Natural killer cell (primary cell): ENCODE measurements at regions not wholly inside any gene's neighbourhood (a gene's known extent, or its start where the extent isn't known, plus 50 kb on each side); places are given as distances from the start of the nearest gene placed in this dataset.

Experiments used
- ATAC-seq, 3 donors: fragments of 150-1000 bp in 2 of 3; fragments of 200-7000 bp in 1 of 3; cut with Tn5 transposase; 1 replicate in 1 of 3; 2 replicates in 2 of 3; pipeline ENCODE4 v1.10.0; 2021; ENCODE audit warnings: mild to moderate bottlenecking in 2 of 3, moderate library complexity in 2 of 3
- DNase-seq, 2 donors: peaks; one replicate each; pipeline versions ENCODE4 v3.0.0 to v3.0.0-alpha.2; 2013 to 2021; ENCODE audit warnings: mixed read lengths in 1 of 2
- H3K27ac ChIP-seq: one replicate; pipeline ENCODE4 v1.5.1; 2013; ENCODE audit warnings: mild to moderate bottlenecking, low read length
- H3K27me3 ChIP-seq: one replicate; pipeline ENCODE4 v1.6.1; 2013; ENCODE audit warnings: low read length; ENCODE audit not compliant: control insufficient read depth, insufficient read depth
- H3K36me3 ChIP-seq: one replicate; pipeline ENCODE4 v1.6.1; 2013; ENCODE audit warnings: low read length; ENCODE audit not compliant: control insufficient read depth, insufficient read depth
- H3K4me1 ChIP-seq: one replicate; pipeline ENCODE4 v1.6.1; 2013; ENCODE audit warnings: low read length; ENCODE audit not compliant: control insufficient read depth, insufficient read depth
- H3K4me3 ChIP-seq: one replicate; pipeline ENCODE4 v1.5.1; 2013; ENCODE audit warnings: low read length
- H3K9me3 ChIP-seq: one replicate; pipeline ENCODE4 v1.6.1; 2013; ENCODE audit warnings: low read length; ENCODE audit not compliant: control insufficient read depth, insufficient read depth
- H3K27ac Mint-ChIP-seq, 2 donors: one replicate each; pipeline ENCODE4 v1.8.0; 2022; ENCODE audit warnings: mild to moderate bottlenecking in 2 of 2, mixed read lengths in 2 of 2, moderate library complexity in 1 of 2
- H3K27me3 Mint-ChIP-seq, 2 donors: one replicate each; pipeline ENCODE4 v1.8.0; 2022; ENCODE audit warnings: low read depth in 2 of 2, mixed read lengths in 2 of 2
- H3K36me3 Mint-ChIP-seq: one replicate; pipeline ENCODE4 v1.8.0; 2022; ENCODE audit warnings: mixed read lengths
- H3K4me1 Mint-ChIP-seq, 2 donors: one replicate each; pipeline ENCODE4 v1.8.0; 2022; ENCODE audit warnings: mixed read lengths in 2 of 2
- H3K4me3 Mint-ChIP-seq: one replicate; pipeline ENCODE4 v1.8.0; 2022; ENCODE audit warnings: mild to moderate bottlenecking, moderate library complexity, mixed read lengths
- H3K9me3 Mint-ChIP-seq, 2 donors: one replicate each; pipeline ENCODE4 v1.8.0; 2022; ENCODE audit warnings: mixed read lengths in 2 of 2
- CTCF ChIP-seq: fragments of 200-600 bp; IDR thresholded peaks from one replicate; pipeline ENCODE4 v1.8.0; 2022; ENCODE audit warnings: antibody characterized with exemption
- WGBS: methylation state at CpG from one replicate; pipeline ENCODE4 v1.1.7; 2013; ENCODE audit warnings: missing lambda C conversion rate; ENCODE audit not compliant: insufficient coverage; 5-methylcytosine and 5-hydroxymethylcytosine counted together
- intact Hi-C: fragments of 100-400 bp; cut with micrococcal nuclease; formaldehyde crosslinking; loops from one replicate; pipeline ENCODE4 v1.14.2; 2022

GRCh38 chr10:59073456-59074053 lies 102.9 kb upstream of the PHYHIPL start:
- DNase-seq (no peak), ATAC-seq (no peak)
- H3K27me3 Mint-ChIP-seq, result no peaks in the 10 kb centered on the region
- no peaks in the 10 kb centered on the region for H3K4me1 ChIP-seq
- TF ChIP-seq CTCF, result no peak
- intact Hi-C loops, result no loop called here
- peaks cover 5% of the 10 kb centered on the region in 2 donors for H3K9me3 Mint-ChIP-seq
- no peaks in the 10 kb centered on the region for H3K4me1 Mint-ChIP-seq
- no peaks in the 10 kb centered on the region for H3K9me3 ChIP-seq
- no peaks in the 10 kb centered on the region for H3K36me3 ChIP-seq
- 88% methylated on average over 1 of the region's 1 CpG for WGBS
- no peak overlapping the region for H3K4me3 Mint-ChIP-seq
- no peak overlapping the region for H3K27ac Mint-ChIP-seq
- no peaks in the 10 kb centered on the region for H3K36me3 Mint-ChIP-seq
- H3K27me3 ChIP-seq, result no peaks in the 10 kb centered on the region
- H3K27ac ChIP-seq, result no peak overlapping the region
- H3K4me3 ChIP-seq, result no peak overlapping the region

- H3K27me3 ChIP-seq, result no peaks in the 10 kb centered on the region
- no peak overlapping the region for H3K27ac Mint-ChIP-seq
- DNase-seq (no peak), ATAC-seq (no peak)
- no peaks in the 10 kb centered on the region for H3K4me1 ChIP-seq
- H3K36me3 ChIP-seq, result no peaks in the 10 kb centered on the region
- no peaks in the 10 kb centered on the region for H3K27me3 Mint-ChIP-seq
- no peaks in the 10 kb centered on the region for H3K36me3 Mint-ChIP-seq
- intact Hi-C loops, result no loop called here
- no peak overlapping the region for H3K4me3 Mint-ChIP-seq
- H3K4me3 ChIP-seq, result no peak overlapping the region
- 70% methylated on average over 1 of the region's 1 CpG for WGBS
- no peak overlapping the region for H3K27ac ChIP-seq
- H3K9me3 ChIP-seq, result no peaks in the 10 kb centered on the region
- H3K9me3 Mint-ChIP-seq, result peaks cover 0 to 2% of the 10 kb centered on the region in 2 donors
- no peak for TF ChIP-seq CTCF
- no peaks in the 10 kb centered on the region for H3K4me1 Mint-ChIP-seq
Observed at GRCh38 chr10:59075576-59075975, 100.9 kb upstream of the PHYHIPL start.

DNA sequence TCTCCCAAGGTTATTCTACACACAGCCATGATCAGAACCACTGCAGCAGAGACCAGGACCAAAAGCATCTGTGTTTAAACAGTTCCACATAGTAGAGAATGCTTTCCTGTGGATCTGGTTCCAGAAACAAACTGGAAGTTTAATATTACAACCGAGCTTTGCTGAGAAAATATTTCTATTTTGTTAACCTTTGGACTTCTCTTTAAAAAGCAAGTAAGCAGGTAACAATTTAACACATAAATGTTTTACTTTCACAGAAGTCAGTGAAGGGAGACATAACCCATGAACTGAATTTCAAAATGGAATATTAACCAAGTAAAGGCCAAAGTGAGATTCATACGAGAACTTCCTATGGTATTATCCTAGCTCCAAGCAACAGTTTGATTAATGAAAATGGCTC lies 98.6 kb upstream of the PHYHIPL start:
- ATAC-seq, result no peak
- Mint-ChIP-seq H3K27me3 (no peaks in the 10 kb centered on the region), H3K36me3 (no peaks in the 10 kb centered on the region), H3K9me3 (peaks cover 6 to 11% of the 10 kb centered on the region in 2 donors), H3K4me1 (no peaks in the 10 kb centered on the region), H3K4me3 (no peak overlapping the region), H3K27ac (no peak overlapping the region)
- no peak overlapping the region for H3K27ac ChIP-seq
- H3K4me3 ChIP-seq, result no peak overlapping the region
- H3K4me1 ChIP-seq, result no peaks in the 10 kb centered on the region
- H3K9me3 ChIP-seq, result no peaks in the 10 kb centered on the region
- WGBS, result 91% methylated on average over 1 of the region's 2 CpGs
- no peak for TF ChIP-seq CTCF
- no peaks in the 10 kb centered on the region for H3K27me3 ChIP-seq
- no peaks in the 10 kb centered on the region for H3K36me3 ChIP-seq
- intact Hi-C loops, result no loop called here
- DNase-seq, result no peak

DNA sequence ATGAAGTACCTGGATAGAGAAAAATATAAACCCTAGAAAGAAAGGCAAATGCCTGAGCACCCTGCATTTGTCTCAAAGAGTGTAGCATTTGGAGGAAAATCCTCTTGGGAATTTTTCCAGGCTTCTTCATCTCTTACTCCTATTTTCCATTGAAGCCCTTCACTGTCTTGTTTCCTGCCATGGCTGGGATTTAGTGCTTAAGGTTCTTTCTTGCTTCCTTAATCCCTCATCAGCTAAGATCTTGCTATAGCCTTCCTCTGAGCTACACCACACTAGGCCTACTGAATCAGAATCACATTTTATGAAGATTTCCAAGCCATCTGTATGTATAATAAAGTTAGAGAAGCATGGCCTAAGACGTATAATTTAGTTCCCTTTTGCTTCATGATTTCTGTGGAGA lies 97.5 kb upstream of the PHYHIPL start:
- H3K27ac Mint-ChIP-seq, result no peak overlapping the region
- H3K4me3 ChIP-seq, result no peak overlapping the region
- WGBS, result 86% methylated on average over 1 of the region's 1 CpG
- intact Hi-C loops, result no loop called here
- no peak overlapping the region for H3K4me3 Mint-ChIP-seq
- H3K36me3 Mint-ChIP-seq, result no peaks in the 10 kb centered on the region
- peaks cover 6 to 11% of the 10 kb centered on the region in 2 donors for H3K9me3 Mint-ChIP-seq
- no peak for DNase-seq
- no peaks in the 10 kb centered on the region for H3K27me3 Mint-ChIP-seq
- no peak overlapping the region for H3K27ac ChIP-seq
- H3K4me1 Mint-ChIP-seq, result no peaks in the 10 kb centered on the region
- no peaks in the 10 kb centered on the region for H3K27me3 ChIP-seq
- H3K4me1 ChIP-seq, result no peaks in the 10 kb centered on the region
- TF ChIP-seq CTCF, result no peak
- no peaks in the 10 kb centered on the region for H3K9me3 ChIP-seq
- no peak for ATAC-seq
- no peaks in the 10 kb centered on the region for H3K36me3 ChIP-seq
